Neural progenitor cell (in vitro differentiated cells): ENCODE measurements at regions not wholly inside any gene's neighbourhood (a gene's known extent, or its start where the extent isn't known, plus 50 kb on each side); places are given as distances from the start of the nearest gene placed in this dataset.

Experiments used
- EZH2phosphoT487 ChIP-seq: fragments of 200-600 bp; sonication (generic); IDR thresholded peaks from 2 replicates; pipeline ENCODE4 v1.6.1; 2017; ENCODE audit warnings: antibody characterized with exemption
- TF ChIP-seq, protein P1 (sequence below): fragments of 200-600 bp; sonication (generic); IDR thresholded peaks from 2 replicates; pipeline ENCODE4 v1.5.1; 2017; ENCODE audit warnings: antibody characterized with exemption, mild to moderate bottlenecking

DNA sequence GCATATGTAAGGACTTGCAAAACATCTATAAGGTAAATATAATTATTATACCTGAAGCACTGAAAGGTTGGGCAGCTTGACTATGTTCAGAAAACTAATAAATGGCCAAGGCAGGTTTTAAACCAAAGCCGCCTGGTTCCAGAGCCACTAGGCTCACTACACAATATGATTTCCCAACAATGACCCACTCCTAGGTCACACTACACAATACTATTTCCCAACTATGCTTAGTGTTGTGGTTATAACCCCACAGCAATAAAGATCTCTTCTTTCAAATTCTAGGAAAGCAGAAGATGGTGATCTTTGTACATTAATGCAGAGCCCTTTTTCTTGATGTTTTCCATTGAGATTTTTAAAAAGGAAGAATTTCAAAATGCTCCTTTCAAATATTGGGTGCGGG lies 180.4 kb downstream of the CYRIA start:
- TF ChIP-seq, protein P1, sequence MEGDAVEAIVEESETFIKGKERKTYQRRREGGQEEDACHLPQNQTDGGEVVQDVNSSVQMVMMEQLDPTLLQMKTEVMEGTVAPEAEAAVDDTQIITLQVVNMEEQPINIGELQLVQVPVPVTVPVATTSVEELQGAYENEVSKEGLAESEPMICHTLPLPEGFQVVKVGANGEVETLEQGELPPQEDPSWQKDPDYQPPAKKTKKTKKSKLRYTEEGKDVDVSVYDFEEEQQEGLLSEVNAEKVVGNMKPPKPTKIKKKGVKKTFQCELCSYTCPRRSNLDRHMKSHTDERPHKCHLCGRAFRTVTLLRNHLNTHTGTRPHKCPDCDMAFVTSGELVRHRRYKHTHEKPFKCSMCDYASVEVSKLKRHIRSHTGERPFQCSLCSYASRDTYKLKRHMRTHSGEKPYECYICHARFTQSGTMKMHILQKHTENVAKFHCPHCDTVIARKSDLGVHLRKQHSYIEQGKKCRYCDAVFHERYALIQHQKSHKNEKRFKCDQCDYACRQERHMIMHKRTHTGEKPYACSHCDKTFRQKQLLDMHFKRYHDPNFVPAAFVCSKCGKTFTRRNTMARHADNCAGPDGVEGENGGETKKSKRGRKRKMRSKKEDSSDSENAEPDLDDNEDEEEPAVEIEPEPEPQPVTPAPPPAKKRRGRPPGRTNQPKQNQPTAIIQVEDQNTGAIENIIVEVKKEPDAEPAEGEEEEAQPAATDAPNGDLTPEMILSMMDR: no peak
- no peak for TF ChIP-seq EZH2phosphoT487
